Activated CD4-positive, alpha-beta T cell treated with anti-CD3 and anti-CD28 coated beads for 4 hours (primary cell): ENCODE measurements at regions not wholly inside any gene's neighbourhood (a gene's known extent, or its start where the extent isn't known, plus 50 kb on each side); places are given as distances from the start of the nearest gene placed in this dataset.

Source experiments
- DNase-seq, 2 donors: peaks; one replicate each; pipeline ENCODE4 v3.0.0-alpha.2; 2020

GRCh38 chr3:72185549-72186399 is 400.8 kb upstream of the PROK2 start:
- no peak for DNase-seq

- DNase-seq: no peak
Observed at GRCh38 chr3:72183489-72183888, 398.5 kb upstream of the PROK2 start.

DNA sequence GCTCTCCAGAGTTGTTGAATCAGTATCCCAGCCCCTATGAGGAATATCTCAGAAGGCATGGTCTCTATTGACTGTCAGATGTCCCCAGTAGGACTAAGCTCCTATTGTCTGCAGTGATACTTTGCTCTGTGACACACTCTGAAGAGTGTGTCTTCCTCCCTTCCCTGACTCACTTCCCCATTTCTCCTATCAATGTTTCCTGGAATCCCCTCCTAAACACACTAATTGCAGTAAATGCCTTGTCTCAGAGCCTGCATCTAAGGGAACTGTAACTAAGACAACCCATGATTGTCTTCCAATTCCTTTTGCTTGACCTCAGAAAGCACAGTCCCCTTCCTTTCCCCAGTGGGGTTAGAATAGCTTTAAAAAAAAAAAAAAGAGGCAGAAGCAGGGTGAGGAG is 397.3 kb upstream of the PROK2 start:
- DNase-seq: no peak

DNA sequence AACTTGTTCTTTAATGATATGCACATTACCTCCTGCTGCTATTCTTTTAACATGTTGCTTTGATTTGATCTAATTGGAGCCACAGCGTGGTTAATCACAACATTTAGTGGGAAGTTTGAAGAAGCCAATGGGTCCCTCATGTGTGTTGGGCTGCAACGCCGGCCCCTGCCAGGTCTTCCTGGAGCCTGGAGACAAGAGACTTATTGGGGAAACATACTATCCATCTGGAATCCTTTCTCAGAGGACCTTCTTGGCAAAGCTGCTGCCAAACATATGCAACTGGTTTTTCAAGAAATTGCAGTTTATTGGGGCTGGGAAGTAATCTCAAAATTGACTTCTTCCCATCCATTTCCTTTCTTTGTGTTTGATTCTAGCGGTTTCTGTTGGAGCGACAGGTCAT is 396.3 kb upstream of the PROK2 start:
- DNase-seq: no peak

DNA sequence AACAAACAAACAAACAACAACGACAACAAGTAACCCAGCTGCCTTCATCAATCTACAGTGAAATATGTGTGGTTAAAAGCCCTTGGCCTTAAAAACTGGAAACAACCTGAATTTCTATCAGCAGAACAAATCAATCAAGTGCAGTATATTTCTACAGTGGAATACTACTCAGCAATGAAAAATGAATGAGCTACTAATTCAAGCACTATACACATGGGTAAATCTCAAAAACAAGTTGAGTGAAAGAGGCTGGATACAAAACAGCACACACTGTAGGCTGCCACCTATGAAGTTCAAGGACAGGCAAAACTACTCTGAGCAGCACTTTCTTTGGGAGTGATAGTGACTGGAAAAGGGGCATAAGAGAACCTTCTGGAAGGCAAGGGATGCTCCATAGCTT is 395.5 kb upstream of the PROK2 start:
- no peak for DNase-seq

GRCh38 chr3:72179107-72179464 is 394.1 kb upstream of the PROK2 start:
- DNase-seq: no peak

DNA sequence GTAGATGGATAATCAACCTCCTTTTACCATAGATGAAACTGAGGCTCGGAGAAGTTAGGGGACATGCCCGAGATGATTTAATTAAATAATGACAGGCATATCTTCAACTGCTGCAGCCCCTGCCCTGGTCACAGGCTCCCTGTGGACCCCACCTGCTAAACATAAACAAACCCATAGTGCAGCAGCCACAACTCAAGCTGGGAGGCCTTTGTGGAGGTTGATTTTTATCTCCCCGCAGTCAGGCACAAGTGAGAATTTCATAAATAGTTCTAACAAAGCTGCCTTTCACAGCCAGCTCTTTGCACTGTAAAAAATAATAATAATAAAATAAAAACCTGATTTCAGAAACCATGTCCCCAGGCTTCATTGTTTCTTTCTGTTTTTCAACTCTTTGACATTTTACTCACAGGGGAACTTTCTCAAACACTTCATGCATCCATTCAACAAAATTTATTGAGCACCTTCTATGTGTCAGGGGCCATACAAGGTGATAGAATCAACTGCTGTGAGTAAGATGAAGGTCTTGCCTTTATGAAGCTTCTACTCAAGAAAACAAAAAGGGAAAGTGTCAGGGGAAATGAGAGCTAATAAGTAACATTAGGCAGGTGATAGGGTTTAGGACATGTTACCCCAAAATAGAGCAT is 393.6 kb upstream of the PROK2 start:
- DNase-seq: no peak

DNA sequence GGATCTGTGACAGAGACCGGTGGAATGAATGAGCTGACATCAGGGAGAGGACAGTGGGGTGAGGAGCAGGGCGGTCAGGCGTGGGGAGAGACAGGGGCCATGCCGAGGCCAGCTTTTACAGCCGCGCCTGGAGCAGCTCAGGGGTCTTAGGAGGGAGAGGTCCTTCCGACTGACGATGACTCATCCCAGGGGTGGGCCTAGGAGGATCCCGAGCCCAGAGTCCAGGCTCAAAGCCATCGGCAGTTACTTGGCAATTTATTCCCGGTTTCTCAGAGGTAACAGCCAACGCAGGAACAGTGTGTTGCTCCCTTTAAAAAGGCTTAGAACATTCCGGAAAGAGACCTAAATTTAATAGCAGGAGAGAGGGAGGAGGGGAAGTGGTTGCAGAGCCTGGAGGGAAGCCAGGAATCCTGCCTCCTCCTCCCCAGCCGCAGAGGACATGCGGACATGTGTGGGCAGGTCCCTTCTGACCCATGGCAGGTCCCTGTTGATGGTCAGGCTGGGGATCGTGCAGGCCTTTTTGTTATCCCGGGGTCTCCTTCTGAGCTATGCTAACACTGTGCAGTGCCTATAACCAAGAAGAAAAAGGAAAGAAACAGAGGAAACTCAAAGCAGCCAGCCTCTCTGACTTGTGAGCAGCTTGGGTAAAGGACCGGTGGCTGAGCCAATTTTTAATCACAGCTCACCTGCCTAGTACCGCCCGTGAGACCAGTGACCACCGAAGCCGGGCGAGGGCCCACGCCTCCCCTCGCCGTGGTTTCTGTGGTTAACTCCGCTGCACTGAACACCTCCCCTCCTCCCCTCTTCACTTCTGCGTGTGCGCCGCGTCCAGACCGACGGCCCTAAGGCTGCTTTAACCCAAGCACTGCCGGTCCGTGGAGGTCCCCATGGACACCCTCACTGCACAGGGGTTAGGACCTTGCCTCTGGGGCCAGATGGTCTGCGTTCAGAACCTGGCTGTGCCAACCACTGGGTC is 392.4 kb upstream of the PROK2 start:
- DNase-seq: no peak

DNA sequence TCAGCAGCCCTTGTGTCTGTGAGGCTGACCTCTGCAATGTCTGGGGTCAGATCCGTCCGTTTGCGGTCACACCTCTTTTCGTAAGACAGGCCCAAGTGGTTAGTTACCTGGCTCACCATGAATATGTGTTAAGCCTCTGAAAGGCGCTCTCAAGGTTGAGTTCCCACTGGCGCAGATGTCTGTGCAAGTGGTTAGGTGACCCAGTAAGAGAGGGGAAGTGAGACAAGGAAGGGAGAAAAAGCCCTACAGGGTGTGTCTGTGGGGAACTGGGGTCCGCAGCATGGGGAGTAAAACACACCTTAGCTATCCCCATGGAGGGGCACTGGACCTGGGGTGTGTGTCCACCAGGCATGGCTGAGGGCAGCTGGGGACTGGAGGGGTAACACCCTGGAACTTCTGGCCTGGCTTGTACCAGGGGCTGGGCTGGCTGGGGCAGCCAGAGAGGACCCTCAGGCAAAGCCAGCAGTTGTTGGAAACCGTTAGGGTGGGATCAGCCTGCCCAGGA is 391.6 kb upstream of the PROK2 start:
- no peak for DNase-seq

GRCh38 chr3:72175296-72175858 is 390.4 kb upstream of the PROK2 start:
- DNase-seq: no peak

- DNase-seq: no peak
Observed at GRCh38 chr3:72174890-72175289, 389.9 kb upstream of the PROK2 start.

GRCh38 chr3:72174040-72174439 is 389.1 kb upstream of the PROK2 start:
- no peak for DNase-seq

- no peak for DNase-seq
Observed at GRCh38 chr3:72171946-72172345, 387.0 kb upstream of the PROK2 start.

DNA sequence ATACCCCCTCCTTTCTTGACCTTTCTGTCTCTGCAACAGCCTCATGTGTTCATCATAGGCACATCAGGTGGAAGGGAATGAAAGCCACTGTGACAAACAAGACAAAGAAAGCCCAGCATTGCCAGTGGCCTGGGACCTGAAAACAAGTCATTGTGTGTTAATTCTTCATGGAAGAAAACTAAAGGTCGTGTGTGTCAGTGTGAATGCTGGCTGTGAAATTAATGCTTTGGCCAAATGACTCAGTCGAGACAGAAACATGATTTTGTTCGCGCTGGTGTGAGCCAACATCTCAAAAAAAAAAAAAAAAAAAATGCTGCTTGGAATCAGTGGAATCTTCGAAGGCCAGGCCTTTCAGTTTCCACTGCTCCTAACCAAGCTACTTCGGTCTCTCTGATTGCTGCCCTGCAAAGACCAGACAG is 386.5 kb upstream of the PROK2 start:
- DNase-seq: no peak

GRCh38 chr3:72169561-72170472 is 384.9 kb upstream of the PROK2 start:
- no peak for DNase-seq

GRCh38 chr3:72169120-72169519 is 384.2 kb upstream of the PROK2 start:
- no peak for DNase-seq

- no peak for DNase-seq
Observed at GRCh38 chr3:72165808-72166207, 380.9 kb upstream of the PROK2 start.

DNA sequence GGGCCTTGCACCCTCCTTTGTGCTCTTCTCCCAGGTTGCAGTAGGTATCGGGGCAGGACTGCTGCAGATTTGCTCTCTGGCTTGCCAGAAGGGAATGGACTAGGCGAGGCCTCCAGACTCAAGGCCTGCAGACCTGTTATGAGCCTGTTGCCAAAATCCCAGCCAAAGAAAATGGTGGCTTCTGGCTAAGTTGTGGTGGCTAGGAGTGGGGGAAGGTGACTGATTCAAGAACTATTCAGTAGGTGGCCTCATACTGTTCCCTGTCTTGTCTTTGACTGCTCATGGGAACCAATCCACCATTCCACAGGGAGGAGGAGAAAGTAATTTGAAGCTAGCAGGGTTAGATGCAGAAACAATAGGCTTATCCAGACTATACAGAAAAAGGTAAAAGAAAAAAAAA is 380.4 kb upstream of the PROK2 start:
- no peak for DNase-seq

DNA sequence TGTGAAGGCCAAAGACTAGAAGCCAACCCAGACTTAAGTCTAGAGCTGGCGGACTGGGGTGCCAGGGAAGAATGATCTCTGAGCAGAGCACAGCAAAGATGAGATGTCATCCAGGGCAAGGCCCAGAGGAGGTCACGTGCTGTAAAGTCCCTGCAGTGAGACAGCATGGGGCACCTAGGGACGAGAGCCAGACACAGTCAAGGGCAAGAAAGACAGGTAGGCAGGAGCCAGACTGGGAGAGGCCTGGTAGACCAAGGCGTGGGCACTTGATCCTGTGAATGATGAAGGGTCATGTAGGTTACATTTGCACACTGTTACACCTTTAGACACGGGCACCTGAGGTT is 379.7 kb upstream of the PROK2 start:
- no peak for DNase-seq

GRCh38 chr3:72163809-72164634 is 379.1 kb upstream of the PROK2 start:
- DNase-seq: no peak

GRCh38 chr3:72162649-72163184 is 377.8 kb upstream of the PROK2 start:
- no peak for DNase-seq
